Brain pericyte (primary cell): ENCODE measurements at regions not wholly inside any gene's neighbourhood (a gene's known extent, or its start where the extent isn't known, plus 50 kb on each side); places are given as distances from the start of the nearest gene placed in this dataset.
A peak's percentile ranks its signal among the peaks of the same experiment; 100 is the strongest.
"Not testable (repeated sequence)": the region's sequence is repeated elsewhere in the genome, so short reads cannot be mapped to it uniquely, and the experiment has no call there.

Experiments used
- DNase-seq: peaks from one replicate; pipeline ENCODE4 v3.0.0-alpha.2; 2012; ENCODE audit warnings: low read depth, low spot score

DNA sequence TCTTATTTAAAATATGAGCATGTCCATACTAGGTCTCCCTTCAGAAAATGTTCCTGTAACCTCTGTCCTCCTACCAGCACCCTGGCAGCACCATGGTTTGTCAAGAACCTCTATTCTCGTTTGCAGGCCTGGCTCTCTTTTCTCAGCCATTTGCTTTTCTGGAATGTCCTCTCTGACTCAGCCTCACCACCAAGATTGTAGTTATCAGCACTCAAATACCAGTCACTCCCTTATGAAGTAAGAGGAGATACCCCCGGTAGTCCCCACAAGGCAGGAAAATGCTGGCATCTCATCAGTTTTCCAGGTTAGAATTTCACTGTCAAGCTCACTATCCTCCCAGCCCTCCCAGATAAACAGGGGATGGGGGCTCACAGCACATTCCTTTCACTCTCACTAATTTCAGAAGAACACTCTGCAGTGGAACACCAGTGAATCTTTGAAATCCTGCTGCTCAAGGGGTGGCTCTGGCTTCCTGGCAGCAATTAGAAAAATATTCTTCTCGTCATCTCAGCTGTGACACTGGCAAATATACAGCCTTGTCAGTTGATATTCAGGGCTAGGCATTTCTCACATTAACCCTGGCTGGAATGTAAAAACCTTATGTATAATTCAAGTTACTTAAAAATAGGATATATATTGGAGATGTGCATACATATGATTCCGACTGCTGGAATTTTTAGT, 129.2 kb downstream of the TBX18 start:
- no peak for DNase-seq

DNA sequence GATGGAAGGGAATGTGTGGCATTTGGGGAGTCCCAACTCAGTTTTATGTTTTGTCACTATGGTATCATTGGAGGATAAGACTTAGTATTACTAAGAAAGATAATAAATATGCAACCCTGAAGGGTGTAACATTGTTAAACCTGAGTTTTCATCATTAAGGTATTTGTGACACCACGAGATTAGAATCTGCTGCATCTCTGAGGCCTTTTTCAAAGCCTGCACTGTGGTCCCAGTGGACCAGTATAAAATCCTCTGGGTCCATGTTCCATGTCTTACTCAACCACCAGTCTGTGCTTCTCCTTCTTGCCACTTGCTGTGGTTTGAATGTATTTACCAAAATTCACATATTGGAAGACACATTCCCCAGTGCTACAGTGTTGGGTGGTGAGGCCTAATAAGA, 130.6 kb downstream of the TBX18 start:
- no peak for DNase-seq

- not testable (repeated sequence) for DNase-seq
These were observed 137.9 kb downstream of the TBX18 start for GRCh38 chr6:84626527-84626926.

GRCh38 chr6:84625506-84625905, 138.9 kb downstream of the TBX18 start:
- no peak for DNase-seq

DNA sequence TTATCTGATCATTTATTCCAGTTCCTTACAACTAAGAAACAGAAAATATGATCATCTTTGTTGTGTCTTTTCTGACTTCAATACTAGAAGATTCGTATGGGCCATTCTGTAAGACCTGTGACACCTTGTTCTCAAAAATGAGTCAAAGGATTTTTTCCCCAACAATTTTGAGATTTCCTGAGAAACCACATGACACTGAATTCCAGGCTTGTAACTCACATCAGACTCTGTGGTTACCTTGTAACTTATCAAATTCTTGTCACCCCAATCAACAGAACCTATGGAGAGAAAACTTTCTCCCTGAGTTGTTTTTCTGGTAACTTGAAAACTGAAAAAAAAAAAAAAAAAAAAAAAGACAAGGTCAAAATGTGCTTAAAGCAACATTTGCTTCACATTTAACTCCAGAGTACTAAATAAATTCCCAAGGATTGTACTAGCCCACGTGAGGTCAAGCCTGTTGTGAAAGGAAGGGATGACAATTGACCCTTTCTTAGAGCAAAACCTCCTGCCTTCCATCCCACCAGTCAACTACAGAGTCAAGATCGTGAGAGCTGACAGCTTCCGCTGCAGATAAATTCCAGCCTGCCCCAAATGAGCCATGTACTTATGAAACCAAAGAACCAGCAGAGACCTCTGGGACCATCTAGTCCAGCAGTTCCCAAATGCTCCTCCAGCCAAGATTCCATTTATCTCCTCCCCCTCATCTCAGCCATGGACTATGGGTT, 140.3 kb downstream of the TBX18 start:
- no peak for DNase-seq

- DNase-seq: peak; percentile 53
These were observed 145.6 kb downstream of the TBX18 start for GRCh38 chr6:84618836-84619235.

- DNase-seq: peak; percentile 58
These were observed 146.2 kb downstream of the TBX18 start for GRCh38 chr6:84618046-84618752.

- no peak for DNase-seq
These were observed 148.4 kb downstream of the TBX18 start for GRCh38 chr6:84615987-84616386.

- no peak for DNase-seq
These were observed 149.1 kb downstream of the TBX18 start for GRCh38 chr6:84615113-84615850.

DNA sequence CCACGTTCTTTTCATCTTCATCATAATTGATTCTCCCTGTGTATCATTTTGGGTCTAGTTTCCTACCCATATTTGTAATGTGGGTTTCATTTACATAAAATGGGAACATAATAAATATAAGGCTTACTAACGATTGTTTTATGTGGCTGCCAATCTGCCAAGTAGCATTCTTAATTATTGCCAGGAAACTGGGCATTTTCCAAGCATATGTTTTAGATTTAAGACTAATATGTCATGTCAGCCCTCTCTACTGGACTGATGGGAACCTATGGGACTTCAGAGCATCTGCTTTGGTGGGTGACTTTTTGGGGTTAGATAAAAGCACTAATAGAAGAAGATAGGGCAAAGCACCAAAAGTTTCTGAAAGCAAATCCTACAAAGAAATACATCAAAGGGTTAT, 157.5 kb downstream of the TBX18 start:
- DNase-seq: no peak

DNA sequence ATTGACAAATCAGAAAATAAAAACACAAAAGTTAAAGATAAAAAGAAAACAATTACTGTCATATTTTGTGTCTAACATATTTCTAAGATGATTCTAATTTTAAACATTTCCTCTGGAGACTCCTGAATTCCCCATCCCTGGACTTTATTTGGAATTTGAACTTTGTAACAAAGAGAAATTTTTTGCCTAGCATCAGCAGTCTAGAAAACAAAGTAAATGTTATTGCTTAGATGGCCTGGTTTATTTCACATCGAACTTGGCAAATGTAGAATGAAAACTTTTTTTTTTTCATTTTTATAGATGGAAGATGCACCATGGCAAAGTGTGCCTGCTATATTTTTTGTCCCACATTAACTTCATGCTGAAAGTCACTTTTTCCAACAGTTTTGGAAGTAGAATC, 159.1 kb downstream of the TBX18 start:
- no peak for DNase-seq

DNA sequence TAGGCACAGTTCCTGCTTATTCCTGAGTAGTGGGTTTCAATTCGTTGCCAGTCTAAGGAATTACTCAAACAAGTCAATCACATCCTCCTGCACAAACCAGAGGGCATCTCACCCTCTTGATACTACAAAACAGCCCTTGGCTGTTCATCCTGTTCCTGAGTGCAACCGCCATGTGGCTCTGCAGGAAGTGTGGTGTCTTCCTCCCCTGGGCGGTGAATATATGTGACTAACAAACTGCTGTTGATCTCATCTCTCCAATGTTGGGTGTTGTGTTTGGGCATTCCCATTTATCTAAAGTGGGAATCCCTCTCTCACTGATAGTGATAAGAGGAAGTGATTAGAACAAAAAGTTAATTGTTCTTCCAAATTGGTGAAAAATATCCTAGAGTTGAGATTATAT, 163.0 kb downstream of the TBX18 start:
- DNase-seq: no peak

DNA sequence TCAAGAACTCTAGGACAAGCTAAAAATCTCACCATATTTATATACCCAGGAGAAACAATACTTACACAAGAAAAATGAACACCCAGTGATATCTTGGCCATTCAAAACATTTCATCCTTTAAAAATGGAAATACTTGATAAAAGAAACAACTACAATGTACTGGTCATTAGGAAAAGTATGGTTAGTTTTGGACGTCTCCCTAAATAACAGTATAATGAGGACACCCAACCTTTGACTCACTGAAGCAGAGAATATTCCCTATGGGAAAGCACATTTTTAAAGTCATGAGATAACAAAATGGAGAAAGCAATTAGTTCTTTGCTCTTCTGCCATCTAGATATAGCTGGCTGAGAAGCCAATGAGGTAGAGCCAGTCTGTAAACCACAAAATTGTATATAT, 164.4 kb downstream of the TBX18 start:
- no peak for DNase-seq

- no peak for DNase-seq
These were observed 167.0 kb downstream of the TBX18 start for GRCh38 chr6:84597238-84597875.

DNA sequence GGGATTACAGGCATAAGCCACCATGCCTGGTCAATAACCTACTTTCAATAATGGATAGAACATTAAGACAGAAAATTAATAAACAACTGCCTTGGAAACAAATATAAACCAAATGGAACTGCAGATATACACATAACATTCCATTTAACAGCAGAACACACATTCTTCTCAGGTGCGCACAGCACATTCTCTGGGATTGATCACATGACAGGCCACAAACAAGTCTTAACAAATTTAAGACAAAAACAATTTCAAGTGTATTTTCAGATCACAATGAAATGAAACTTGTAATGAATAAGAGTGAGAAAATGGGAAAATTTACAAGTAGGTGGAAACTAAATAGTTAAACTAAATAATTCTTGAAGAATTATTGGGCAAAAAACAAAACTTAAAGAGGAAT, 167.9 kb downstream of the TBX18 start:
- DNase-seq: no peak

- DNase-seq: no peak
These were observed 175.7 kb downstream of the TBX18 start for GRCh38 chr6:84588697-84589080.

GRCh38 chr6:84587994-84588696, 176.3 kb downstream of the TBX18 start:
- not testable (repeated sequence) for DNase-seq

DNA sequence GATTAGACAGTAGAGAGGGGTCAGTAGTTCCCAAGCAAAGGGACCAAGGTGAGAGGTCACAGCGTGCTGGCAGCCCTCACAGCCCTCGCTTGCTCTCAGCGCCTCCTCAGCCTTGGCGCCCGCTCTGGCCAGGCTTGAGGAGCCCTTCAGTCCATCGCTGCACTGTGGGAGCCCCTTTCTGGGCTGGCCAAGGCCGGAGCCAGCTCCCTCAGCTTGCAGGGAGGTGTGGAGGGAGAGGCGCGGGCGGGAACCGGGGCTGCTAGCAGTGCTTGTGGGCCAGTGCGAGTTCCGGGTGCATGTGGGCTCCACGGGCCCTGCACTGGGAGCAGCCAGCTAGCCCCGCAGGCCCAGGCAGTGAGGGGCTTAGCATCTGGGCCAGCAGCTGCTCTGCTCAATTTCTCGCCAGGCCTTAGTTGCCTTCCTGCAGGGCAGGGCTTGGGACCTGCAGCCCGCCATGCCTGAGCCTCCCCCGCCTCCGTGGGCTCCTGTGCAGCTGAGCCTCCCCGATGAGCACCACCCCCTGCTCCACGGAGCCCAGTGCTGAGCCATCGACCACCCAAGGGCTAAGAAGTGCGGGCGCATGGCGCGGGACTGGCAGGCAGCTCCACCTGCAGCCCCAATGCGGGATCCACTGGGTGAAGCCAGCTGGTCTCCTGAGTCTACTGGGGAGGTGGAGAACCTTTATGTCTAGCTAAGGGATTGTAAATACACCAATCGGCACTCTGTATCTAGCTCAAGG, 177.0 kb downstream of the TBX18 start:
- DNase-seq: not testable (repeated sequence)

- DNase-seq: no peak
These were observed 180.6 kb downstream of the TBX18 start for GRCh38 chr6:84583784-84584183.

GRCh38 chr6:84582997-84583396, 181.4 kb downstream of the TBX18 start:
- no peak for DNase-seq
